ENCODE measurements at regions not wholly inside any gene's neighbourhood (a gene's known extent, or its start where the extent isn't known, plus 50 kb on each side); places are given as distances from the start of the nearest gene placed in this dataset.

- TF ChIP-seq CTCF (IDR thresholded peaks at IDR 0.05; ENCODE audit: insufficient read depth, low read depth, low read length) = no peak
- no peak overlapping the region for H3K4me3 ChIP-seq (ENCODE audit: low read depth, low read length)
- POLR2A ChIA-PET = no interaction called here
- CTCF ChIA-PET = no interaction called here
- H3K36me3 ChIP-seq (ENCODE audit: control insufficient read depth, insufficient read depth, low read length) = no peaks in the 10 kb centered on the region
- no peaks in the 10 kb centered on the region for H3K27me3 ChIP-seq (ENCODE audit: control insufficient read depth, insufficient read depth, low read length)
- DNase-seq (ENCODE audit: low read depth) = no peak
Measured at GRCh38 chr4:132284910-132285426, 864.1 kb upstream of the PCDH10 start.

GRCh38 chr4:132297346-132297745, 851.7 kb upstream of the PCDH10 start:
- ChIA-PET POLR2A (no interaction called here), CTCF (no interaction called here)
- no peak for TF ChIP-seq CTCF (IDR thresholded peaks at IDR 0.05; ENCODE audit: insufficient read depth, low read depth, low read length)
- no peak for DNase-seq (ENCODE audit: low read depth)
- no peaks in the 10 kb centered on the region for H3K27me3 ChIP-seq (ENCODE audit: control insufficient read depth, insufficient read depth, low read length)
- no peaks in the 10 kb centered on the region for H3K36me3 ChIP-seq (ENCODE audit: control insufficient read depth, insufficient read depth, low read length)
- H3K4me3 ChIP-seq (ENCODE audit: low read depth, low read length) = no peak overlapping the region

- no peak for DNase-seq (ENCODE audit: low read depth)
- TF ChIP-seq CTCF (IDR thresholded peaks at IDR 0.05; ENCODE audit: insufficient read depth, low read depth, low read length) = no peak
- H3K27me3 ChIP-seq (ENCODE audit: control insufficient read depth, insufficient read depth, low read length) = no peaks in the 10 kb centered on the region
- CTCF ChIA-PET = no interaction called here
- POLR2A ChIA-PET = no interaction called here
- no peak overlapping the region for H3K4me3 ChIP-seq (ENCODE audit: low read depth, low read length)
- H3K36me3 ChIP-seq (ENCODE audit: control insufficient read depth, insufficient read depth, low read length) = no peaks in the 10 kb centered on the region
Measured at GRCh38 chr4:132299841-132300240, 849.3 kb upstream of the PCDH10 start.

GRCh38 chr4:132312521-132312920, 836.6 kb upstream of the PCDH10 start:
- ChIA-PET CTCF (no interaction called here), POLR2A (no interaction called here)
- TF ChIP-seq CTCF (IDR thresholded peaks at IDR 0.05; ENCODE audit: insufficient read depth, low read depth, low read length) = no peak
- Histone ChIP-seq H3K4me3 (ENCODE audit: low read depth, low read length) (no peak overlapping the region), H3K27me3 (ENCODE audit: control insufficient read depth, insufficient read depth, low read length) (no peaks in the 10 kb centered on the region), H3K36me3 (ENCODE audit: control insufficient read depth, insufficient read depth, low read length) (no peaks in the 10 kb centered on the region)
- no peak for DNase-seq (ENCODE audit: low read depth)

- Histone ChIP-seq H3K36me3 (ENCODE audit: control insufficient read depth, insufficient read depth, low read length) (no peaks in the 10 kb centered on the region), H3K27me3 (ENCODE audit: control insufficient read depth, insufficient read depth, low read length) (no peaks in the 10 kb centered on the region), H3K4me3 (ENCODE audit: low read depth, low read length) (no peak overlapping the region)
- ChIA-PET CTCF (no interaction called here), POLR2A (no interaction called here)
- no peak for TF ChIP-seq CTCF (IDR thresholded peaks at IDR 0.05; ENCODE audit: insufficient read depth, low read depth, low read length)
- no peak for DNase-seq (ENCODE audit: low read depth)
Measured at GRCh38 chr4:132313852-132314251, 835.2 kb upstream of the PCDH10 start.
